Muscle layer of colon (tissue), 2 donors: ENCODE measurements at regions not wholly inside any gene's neighbourhood (a gene's known extent, or its start where the extent isn't known, plus 50 kb on each side); places are given as distances from the start of the nearest gene placed in this dataset.
"Not testable (repeated sequence)": the region's sequence is repeated elsewhere in the genome, so short reads cannot be mapped to it uniquely, and the experiment has no call there.

ENCODE experiments used
- H3K27ac ChIP-seq: one replicate; pipeline ENCODE4 v1.7.0; 2013; ENCODE audit warnings: low read depth, mild to moderate bottlenecking, low read length, moderate library complexity
- H3K27me3 ChIP-seq, 2 donors: one replicate each; pipeline ENCODE4 v1.7.0; 2013; ENCODE audit warnings: low read length in 2 of 2, mild to moderate bottlenecking in 2 of 2; ENCODE audit not compliant: insufficient read depth in 2 of 2, control insufficient read depth in 1 of 2
- H3K36me3 ChIP-seq: one replicate; pipeline ENCODE4 v1.7.0; 2013; ENCODE audit warnings: mild to moderate bottlenecking, low read length; ENCODE audit not compliant: insufficient read depth
- H3K4me1 ChIP-seq: one replicate; pipeline ENCODE4 v1.7.0; 2013; ENCODE audit warnings: mild to moderate bottlenecking, low read length; ENCODE audit not compliant: insufficient read depth
- H3K4me3 ChIP-seq, 2 donors: one replicate each; pipeline ENCODE4 v1.7.0; 2013; ENCODE audit warnings: low read length in 2 of 2, low read depth in 1 of 2, mild to moderate bottlenecking in 1 of 2, moderate library complexity in 1 of 2
- H3K9ac ChIP-seq: one replicate; pipeline ENCODE4 v1.7.0; 2013; ENCODE audit warnings: low read length
- H3K9me3 ChIP-seq: one replicate; pipeline ENCODE4 v1.7.0; 2013; ENCODE audit warnings: mild to moderate bottlenecking, low read length
- donor health status: abdominal sarcoma.
- donor health status: Adenocarcinoma of cecum.

GRCh38 chr12:62190689-62191490, 69.3 kb upstream of the USP15 start:
- Histone ChIP-seq H3K27me3 (peaks cover 24 to 26% of the 10 kb centered on the region in 2 donors), H3K4me1 (peaks cover 9% of the 10 kb centered on the region), H3K27ac (no peak overlapping the region), H3K9ac (no peak overlapping the region), H3K4me3 (peak overlapping the region in 1 of 2 donors; percentile 52), H3K9me3 (no peaks in the 10 kb centered on the region), H3K36me3 (no peaks in the 10 kb centered on the region)

DNA sequence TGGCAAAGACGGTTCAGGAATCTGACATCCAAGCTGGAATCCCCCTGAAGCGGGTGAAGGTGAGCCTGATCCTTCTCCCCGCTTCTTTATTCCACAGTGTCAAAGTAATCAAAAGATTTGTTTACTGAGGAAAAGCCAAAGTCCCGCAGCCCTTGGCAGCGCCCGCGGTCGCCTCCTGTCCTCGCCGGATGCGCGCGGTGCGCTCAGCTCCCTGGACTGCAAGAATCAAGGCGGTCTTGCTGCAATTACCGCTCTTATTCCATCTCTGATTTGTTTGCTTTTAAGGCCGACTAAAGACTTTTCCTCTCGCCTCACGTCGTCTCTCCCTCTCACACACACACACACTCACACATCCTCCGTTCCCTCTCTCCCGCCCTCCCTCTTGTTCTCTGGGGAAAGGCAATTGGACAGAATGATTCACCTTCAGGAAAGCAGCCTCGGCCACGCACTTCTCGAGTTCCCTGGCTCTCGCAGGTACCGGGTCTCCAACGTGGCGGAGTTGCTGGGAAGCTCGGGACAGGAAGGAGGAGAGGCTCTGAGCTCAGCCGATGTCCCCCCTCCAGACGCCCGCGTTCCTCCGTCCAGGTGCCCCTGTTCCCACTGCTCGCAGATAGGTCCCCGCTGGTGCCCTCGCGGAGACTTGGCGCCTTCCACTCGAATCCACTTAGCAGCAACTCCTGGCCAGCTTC, 68.6 kb upstream of the USP15 start:
- Histone ChIP-seq H3K9me3 (no peaks in the 10 kb centered on the region), H3K36me3 (no peaks in the 10 kb centered on the region), H3K4me1 (peaks cover 9% of the 10 kb centered on the region), H3K9ac (no peak overlapping the region), H3K27me3 (peaks cover 24 to 26% of the 10 kb centered on the region in 2 donors), H3K4me3 (peak overlapping the region; percentile 17 to 52), H3K27ac (no peak overlapping the region)

DNA sequence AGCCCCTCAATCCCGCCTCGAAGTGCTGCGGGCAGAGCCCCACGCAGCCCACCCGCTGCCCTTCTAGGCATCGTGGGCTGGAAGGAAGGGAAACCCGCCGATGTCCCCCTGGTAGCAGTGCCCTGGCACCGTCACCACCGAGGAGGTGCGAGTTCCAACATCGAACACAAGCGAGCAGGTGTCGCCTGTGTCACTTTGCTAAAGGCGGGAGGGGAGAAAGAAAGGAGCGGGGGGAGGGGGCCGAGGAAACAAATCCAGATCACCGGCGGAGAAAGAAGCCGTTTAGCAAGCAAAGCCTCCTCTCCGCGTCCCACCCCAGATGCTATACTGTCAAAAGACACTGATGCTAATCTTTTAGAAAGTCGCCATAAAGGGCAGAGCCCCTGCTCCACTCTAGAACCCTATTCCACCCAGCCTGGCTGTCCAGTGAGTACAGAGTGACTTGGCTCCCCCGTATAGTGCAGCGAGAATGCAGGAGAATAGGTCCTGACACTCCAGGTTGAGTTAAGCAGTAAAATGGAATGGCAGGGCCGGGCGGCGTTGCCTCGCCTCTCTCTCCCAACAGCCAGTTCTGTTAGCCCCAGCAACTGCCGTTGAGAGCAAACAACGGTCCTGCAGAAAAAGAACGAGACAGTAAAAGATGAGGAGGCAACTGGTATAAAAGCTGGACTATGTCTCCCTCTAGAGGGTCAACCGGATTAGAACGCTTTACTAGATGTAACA, 67.9 kb upstream of the USP15 start:
- Histone ChIP-seq H3K27ac (no peak overlapping the region), H3K27me3 (peaks cover 24 to 26% of the 10 kb centered on the region in 2 donors), H3K9me3 (no peaks in the 10 kb centered on the region), H3K9ac (no peak overlapping the region), H3K4me3 (peak overlapping the region; percentile 17 to 52), H3K36me3 (no peaks in the 10 kb centered on the region), H3K4me1 (peaks cover 9% of the 10 kb centered on the region)

DNA sequence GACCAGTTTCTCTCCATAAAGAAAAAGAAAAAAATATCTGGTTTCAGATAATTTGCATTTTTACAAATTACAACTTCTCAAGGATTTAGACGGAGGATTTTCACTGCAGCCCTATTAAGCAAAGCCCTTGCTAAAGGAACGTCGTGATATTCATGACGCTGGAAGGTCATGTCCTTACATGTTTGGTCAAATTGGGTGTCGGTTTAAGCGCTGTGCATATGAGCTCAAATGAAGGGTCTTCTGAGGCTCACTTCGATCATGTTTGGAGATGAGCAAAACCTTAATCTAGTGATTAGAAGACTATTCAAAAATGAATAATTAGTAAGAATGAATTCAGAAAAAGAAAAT, 67.3 kb upstream of the USP15 start:
- peak overlapping the region in 1 of 2 donors; percentile 17 for H3K4me3 ChIP-seq

DNA sequence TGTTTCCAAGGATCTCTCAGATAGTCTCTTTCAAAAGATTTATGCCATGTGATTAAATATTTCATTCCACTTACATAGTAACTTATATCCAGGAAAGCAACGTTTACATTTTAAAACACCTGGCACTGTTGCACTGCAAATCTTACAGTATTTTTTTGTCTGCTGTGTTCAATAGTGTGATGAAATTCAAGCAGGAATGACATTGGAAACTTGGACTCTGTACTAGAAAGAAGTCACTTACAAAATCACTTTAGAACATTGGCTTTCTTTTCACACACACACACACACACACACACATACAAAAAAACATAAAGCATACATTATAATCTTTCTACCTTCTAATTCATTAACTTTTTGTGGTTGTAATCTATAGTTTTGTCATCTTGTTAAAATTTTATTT, 66.2 kb upstream of the USP15 start:
- H3K9me3 ChIP-seq: no peaks in the 10 kb centered on the region
- H3K4me3 ChIP-seq: no peak overlapping the region
- H3K27me3 ChIP-seq: peaks cover 24 to 26% of the 10 kb centered on the region in 2 donors
- H3K36me3 ChIP-seq: no peaks in the 10 kb centered on the region
- no peak overlapping the region for H3K9ac ChIP-seq
- peaks cover 9% of the 10 kb centered on the region for H3K4me1 ChIP-seq
- H3K27ac ChIP-seq: no peak overlapping the region

More for the DNA sequence above, 67.3 kb upstream of the USP15 start:
- Histone ChIP-seq H3K9ac (no peak overlapping the region), H3K4me1 (peaks cover 9% of the 10 kb centered on the region), H3K27ac (no peak overlapping the region), H3K27me3 (peaks cover 24 to 26% of the 10 kb centered on the region in 2 donors), H3K9me3 (no peaks in the 10 kb centered on the region), H3K36me3 (no peaks in the 10 kb centered on the region)

DNA sequence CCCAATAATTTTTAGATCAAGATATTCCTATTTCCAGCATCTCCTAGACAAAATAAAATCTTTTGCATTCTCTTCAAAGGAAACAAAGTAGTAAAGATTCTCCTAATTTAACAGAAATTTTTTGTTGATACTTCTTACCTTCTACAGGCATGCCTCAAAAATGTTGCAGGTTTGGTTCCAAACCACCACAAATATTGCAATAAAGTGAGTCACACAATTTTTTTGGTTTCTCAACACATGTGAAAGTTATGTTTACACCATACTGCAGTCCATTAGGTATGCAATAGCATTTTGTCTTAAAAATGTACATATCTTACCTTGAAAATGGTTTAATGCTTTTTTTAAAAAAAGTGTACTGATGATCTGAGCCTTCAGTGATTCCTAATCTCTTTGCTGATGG, 65.6 kb upstream of the USP15 start:
- no peak overlapping the region for H3K9ac ChIP-seq
- H3K36me3 ChIP-seq: no peaks in the 10 kb centered on the region
- peaks cover 24 to 26% of the 10 kb centered on the region in 2 donors for H3K27me3 ChIP-seq
- H3K27ac ChIP-seq: no peak overlapping the region
- no peaks in the 10 kb centered on the region for H3K9me3 ChIP-seq
- no peak overlapping the region for H3K4me3 ChIP-seq
- peaks cover 9% of the 10 kb centered on the region for H3K4me1 ChIP-seq

DNA sequence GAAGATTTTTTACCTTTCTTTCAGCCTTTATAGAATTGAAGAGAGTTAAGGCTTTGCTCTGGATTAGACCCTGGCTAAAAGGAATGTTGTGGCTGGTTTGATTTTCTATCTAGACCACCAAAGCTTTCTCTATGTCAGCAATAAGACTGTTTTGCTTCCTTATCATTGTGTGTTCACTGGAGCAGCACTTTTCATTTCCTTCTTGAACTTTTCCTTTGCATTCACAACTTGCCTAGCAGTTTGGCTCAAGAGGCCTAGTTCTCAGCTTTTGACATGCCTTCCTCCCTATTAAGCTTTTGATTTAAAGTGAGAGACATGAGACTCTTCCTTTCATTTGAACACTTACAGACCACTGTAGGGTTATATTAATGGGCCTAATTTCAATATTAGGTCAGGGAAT, 64.1 kb upstream of the USP15 start:
- no peaks in the 10 kb centered on the region for H3K36me3 ChIP-seq
- peaks cover 9% of the 10 kb centered on the region for H3K4me1 ChIP-seq
- no peaks in the 10 kb centered on the region for H3K9me3 ChIP-seq
- no peak overlapping the region for H3K27ac ChIP-seq
- H3K27me3 ChIP-seq: peaks cover 14 to 18% of the 10 kb centered on the region in 2 donors
- H3K4me3 ChIP-seq: no peak overlapping the region
- no peak overlapping the region for H3K9ac ChIP-seq

- not testable (repeated sequence) for H3K36me3 ChIP-seq, H3K27ac ChIP-seq, H3K9me3 ChIP-seq, H3K27me3 ChIP-seq, H3K9ac ChIP-seq, H3K4me3 ChIP-seq, H3K4me1 ChIP-seq
Measured at GRCh38 chr12:62202861-62203260, 57.3 kb upstream of the USP15 start.

- no peaks in the 10 kb centered on the region for H3K9me3 ChIP-seq
- no peak overlapping the region for H3K27ac ChIP-seq
- no peaks in the 10 kb centered on the region for H3K36me3 ChIP-seq
- H3K4me1 ChIP-seq: no peaks in the 10 kb centered on the region
- no peak overlapping the region for H3K9ac ChIP-seq
- H3K27me3 ChIP-seq: no peaks in the 10 kb centered on the region
- no peak overlapping the region for H3K4me3 ChIP-seq
Measured at GRCh38 chr12:62205346-62205745, 54.9 kb upstream of the USP15 start.

GRCh38 chr12:62207248-62207647, 53.0 kb upstream of the USP15 start:
- no peak overlapping the region for H3K4me3 ChIP-seq
- no peak overlapping the region for H3K27ac ChIP-seq
- no peak overlapping the region for H3K9ac ChIP-seq
- H3K4me1 ChIP-seq: no peaks in the 10 kb centered on the region
- no peaks in the 10 kb centered on the region for H3K9me3 ChIP-seq
- no peaks in the 10 kb centered on the region for H3K36me3 ChIP-seq
- H3K27me3 ChIP-seq: no peaks in the 10 kb centered on the region
